ENCODE measurements at regions not wholly inside any gene's neighbourhood (a gene's known extent, or its start where the extent isn't known, plus 50 kb on each side); places are given as distances from the start of the nearest gene placed in this dataset.

DNA sequence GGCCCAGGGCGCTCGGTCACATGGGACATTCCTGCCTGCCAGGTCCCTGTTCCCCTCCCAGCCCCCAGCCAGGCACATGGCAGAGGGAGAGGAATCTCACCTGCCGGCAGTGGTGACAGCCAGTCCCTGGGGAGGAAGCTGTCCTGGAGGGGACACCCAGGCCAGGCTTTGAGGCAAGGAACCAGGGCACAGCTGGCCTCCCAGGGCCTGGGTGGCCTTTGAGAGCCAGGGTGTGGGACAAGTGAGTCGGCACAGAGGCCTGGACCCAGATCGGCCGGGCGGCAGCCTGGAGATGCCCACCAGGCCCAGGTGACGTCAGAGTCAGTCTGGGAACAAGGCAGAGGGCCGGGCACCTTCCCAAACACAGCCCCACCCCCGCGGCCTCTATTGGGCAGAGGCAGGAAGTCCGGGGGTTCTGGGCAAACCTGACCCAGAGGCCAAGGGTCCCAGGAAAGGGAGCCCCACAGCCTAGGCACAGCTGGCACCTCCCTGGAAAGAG is 65.0 kb upstream of the CFAP46 start:
- no peak for DNase-seq (ENCODE audit: extremely low read depth, low read depth)

DNA sequence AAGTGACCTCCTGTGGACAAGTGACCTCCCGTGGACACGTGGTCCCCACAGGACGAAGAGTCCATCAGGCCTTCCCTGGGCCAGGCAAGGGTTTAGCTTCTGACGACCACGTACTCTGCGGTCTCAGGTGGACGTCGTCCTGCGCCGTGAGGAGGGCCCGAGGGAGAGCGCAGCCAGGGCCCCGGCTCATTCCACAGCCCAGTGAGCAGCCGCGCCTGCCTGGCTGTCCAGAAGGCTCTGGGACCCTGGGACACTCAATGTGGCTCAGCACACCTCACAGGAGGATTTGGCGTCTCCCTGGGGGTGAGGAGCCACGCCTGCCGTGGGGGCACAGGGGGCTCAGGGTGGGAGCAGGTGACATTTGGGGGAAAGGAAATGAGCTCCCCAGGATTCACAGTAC is 64.4 kb upstream of the CFAP46 start:
- DNase-seq (ENCODE audit: extremely low read depth, low read depth): no peak

DNA sequence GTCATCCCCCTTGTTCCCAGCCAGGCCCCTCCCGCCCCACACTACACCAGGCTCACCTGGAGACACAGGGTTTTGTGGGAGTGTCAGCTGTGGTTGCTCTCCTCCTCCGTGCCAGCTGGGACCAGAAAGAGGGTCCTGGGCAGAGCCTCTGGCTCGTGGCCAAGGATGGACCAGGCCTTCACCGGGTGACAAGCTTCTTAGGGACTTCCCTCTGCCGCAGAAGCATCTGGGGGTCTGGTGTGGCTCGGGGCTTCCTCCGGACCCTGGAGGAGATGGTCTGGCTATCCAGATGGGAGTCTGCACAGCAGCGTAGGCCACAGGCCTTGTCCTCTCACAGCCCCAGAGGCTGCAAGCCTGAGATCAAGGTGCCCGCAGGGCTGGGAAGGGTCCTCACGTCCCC is 63.8 kb upstream of the CFAP46 start:
- no peak for DNase-seq (ENCODE audit: extremely low read depth, low read depth)

DNA sequence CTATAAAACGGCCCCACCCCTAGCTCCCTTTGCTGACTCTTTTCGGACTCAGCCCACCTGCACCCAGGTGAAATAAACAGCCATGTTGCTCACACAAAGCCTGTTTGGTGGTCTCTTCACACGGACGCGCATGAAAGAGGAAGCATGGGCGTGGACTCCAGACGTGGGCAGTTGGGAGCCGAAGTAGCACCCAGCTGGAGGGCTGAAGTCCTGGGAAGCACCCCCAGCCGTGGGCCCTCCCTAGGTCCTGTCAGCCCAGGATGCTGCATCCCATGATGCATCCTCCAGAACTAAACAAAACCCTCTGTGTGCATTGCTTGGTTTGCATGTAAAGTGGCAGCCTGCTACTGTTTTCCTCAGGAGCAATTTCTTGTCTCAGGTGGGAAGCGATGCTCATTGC is 62.1 kb upstream of the CFAP46 start:
- no peak for DNase-seq (ENCODE audit: extremely low read depth, low read depth)

DNA sequence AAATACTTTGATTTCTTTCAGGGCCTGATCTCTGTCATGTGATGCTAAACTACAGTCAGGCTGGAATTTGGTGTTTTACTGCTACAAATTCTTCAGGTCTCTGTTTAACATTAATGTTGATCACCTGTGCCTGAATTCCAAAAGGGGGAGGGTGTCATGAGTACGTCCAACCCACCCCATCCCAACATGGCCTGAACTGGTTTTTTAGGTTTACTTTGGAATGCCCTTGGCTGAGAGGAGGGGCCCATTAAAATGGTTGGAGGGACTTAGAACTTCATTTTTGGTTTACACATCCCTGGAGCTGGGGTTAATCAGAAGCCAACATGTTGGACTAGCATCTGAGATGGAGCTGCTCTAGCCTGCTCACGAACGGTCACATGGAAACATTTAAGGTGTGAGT is 60.8 kb upstream of the CFAP46 start:
- no peak for DNase-seq (ENCODE audit: extremely low read depth, low read depth)

DNA sequence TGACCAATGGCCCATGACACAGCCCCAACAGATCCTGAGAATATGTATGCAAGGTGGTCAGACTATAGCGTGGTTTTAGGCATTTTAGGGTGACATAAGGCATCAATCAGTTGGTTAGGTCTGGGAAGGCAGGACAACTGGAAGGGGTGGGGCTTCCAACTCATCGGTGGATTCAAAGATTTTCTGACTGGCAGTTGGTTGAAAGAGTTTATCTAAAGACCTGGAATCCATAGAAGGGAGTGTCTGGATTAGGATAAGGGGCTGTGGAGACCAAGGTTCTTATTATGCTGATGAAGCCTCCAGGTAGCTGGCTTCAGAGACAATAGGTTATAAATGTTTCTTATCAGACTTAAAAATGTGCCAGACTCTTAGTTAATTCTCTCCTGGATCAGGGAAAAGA is 60.3 kb upstream of the CFAP46 start:
- DNase-seq (ENCODE audit: extremely low read depth, low read depth): no peak

DNA sequence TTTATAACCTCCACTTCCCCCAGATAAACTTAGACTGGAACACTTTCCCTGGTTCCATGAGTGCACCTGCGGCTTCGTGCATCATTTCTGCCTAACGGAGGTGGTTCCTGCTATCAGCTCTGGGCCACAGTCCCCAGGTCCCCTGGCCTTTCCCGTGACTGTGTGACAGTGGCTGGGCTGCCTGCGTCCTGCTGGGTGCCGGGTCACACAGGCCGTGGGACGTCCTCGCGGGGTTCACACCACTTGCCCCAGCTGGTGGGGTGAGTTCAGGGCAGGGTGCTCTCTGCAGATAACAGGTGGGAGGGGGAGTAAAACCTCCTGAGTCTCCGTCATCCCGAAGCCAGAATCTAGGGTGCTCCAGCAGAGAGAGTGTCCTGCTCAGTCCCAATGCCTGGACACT is 58.7 kb upstream of the CFAP46 start:
- no peak for DNase-seq (ENCODE audit: extremely low read depth, low read depth)

DNA sequence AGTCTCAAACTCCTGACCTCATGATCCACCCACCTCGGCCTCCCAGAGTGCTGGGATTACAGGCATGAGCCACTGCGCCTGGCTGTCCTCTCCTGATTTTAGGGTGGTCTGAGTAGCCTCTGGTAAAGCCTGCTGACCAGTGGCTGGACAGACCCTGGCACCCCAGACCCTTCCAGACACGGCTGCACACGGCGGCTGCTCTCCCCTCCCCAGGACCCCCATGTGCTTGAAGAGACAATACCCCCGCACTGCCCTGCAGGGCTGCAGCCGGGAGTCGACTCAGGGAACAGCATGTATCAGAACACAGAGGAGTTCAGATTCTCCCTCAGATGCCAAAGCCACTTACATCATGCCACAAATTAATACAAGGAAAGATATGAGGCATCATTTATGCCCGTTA is 58.3 kb upstream of the CFAP46 start:
- DNase-seq (ENCODE audit: extremely low read depth, low read depth): no peak

DNA sequence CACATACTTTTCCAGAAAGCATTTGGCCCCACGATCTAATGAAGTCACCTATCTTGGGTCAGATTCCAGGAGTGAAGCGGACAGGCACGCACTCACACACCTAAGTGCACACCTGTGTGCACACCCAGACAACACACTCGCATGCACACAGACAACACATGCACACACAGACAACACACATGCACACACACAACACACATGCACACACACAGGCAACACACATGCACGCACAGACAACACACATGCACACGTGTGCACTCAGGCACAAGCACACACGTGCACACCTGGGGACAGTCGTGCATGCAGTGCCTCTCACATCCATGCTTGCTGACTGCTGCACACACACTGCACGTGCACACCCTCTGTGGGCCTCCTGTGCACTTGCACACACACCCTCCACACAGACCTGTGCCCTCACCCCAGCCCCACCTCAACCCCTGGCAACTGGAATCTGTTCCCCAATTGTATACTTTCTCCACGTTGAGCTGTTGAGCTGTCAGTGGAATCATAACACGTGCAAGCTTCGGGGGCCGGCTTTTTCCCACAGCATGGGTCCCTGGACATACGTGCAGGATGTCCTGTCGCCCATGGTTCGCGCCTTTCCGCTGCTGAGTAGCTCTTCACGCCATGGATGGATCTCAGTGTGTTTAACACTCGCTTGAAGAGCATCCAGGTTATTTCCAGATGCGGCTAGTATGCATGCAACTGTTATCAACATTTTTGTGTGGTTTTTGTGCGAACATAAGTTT is 55.3 kb upstream of the CFAP46 start:
- DNase-seq (ENCODE audit: extremely low read depth, low read depth): no peak

DNA sequence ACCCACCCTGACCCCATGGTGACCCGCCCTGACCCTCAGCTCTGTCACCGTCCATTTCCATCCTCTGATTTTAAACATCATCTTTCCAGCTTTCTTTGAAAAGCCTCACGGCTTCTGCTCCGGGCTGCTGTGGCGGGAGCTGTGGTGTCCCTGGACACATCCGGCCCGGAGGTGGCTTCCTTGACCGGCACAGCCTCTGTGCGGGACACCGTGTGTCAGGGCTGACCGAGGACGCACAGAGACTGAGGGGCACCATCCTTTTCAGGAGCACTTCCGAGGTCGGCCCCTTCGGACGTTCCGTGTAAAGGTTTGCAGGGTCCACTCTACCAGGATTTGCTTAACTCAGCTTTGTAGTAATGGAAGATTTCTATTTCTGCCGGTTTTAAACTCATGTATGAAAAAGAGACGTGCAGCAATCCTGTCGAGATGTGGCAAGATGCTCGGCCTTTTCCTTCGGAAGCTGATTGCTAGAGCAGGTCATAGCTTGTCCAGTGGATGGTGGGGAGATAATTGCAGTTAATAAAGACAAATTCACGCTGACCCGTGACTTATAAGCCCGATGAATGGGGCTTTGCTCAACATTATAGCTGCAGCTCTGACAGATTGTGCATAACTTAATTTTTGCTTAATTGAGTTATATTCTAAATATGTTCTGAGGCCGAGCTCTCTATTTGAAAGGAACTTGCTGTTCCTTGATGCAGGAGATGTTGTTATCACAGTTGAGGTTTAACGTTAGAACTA is 54.4 kb upstream of the CFAP46 start:
- no peak for DNase-seq (ENCODE audit: extremely low read depth, low read depth)

DNA sequence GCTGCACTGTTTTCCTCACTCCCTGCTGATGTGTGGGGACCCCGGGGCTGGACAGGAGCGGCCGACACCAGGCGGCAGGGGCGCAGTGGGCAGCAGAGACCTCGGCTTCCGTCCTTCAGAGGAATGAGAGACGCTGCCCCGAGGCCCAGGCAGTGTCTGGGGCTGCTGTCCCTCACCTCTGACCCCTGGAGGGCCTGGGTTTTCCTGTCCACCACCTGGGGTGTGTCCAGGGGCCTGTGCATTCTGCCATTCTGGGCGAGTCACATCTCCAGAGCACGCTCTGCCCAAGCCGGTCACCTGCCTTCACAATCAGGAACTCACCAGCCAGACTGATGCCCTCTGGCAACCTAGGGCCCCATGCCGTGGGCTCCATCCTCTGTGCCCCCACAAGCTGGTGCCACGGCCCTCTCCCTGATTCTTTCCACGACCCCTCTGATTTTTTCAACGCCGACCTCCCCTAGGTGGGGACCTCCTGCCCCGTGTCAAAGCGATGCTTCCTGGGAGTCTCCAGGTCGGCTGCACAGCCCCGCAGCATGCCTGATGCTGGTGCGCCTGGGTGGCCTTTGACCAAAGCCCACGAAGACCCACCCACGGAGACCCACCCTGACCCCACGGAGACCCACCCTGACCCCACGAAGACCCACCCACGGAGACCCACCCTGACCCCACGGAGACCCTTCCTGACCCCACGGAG is 53.7 kb upstream of the CFAP46 start:
- no peak for DNase-seq (ENCODE audit: extremely low read depth, low read depth)

DNA sequence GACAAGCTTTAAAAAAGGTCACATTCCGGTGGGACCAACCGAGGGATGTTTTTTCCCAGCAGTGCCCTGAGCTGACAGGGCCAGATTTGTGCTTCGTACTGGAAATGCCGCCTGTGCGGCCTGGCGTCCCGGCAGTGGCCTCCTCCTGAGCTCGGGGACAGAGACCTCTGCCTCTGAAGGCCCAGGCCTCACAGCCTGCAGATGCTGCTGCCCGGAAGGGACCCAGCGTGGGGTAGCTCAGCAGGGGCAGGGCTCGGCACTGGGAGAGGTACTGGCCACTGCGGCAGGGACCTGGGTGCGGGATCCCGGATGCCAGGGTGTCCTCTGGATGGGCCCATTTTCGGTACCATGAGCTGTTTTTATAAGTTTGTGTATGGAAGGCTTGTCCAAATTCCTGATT is 52.4 kb upstream of the CFAP46 start:
- no peak for DNase-seq (ENCODE audit: extremely low read depth, low read depth)

DNA sequence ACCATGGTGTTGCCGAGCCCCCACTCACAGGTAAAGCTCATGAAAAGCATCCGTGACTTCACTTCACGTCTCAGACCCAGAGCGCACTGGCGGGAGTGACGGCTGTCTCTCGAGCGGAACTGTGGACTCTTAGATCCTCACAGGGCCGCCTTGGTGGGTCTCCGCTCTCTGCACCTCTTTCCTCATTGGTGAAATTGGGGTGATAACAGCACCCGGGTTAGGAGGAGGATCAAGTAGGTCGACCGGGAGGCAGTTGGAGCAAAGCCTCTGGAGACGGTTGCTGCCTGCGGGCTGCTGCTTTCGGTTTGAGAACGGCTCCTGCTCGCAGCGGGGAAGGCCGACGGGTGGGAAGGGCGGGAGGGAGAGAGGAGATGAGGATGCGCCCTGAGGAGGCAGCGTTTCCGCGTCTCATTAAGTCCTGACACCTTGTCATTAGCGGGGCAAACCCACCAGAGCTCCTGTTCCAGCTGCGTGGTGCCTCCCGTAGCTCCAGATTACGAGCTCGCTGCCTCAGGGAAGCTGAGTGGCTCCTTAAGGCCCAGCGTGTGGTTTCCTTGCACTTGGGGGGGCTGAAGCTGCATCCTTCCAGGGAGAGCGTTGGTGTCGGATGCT is 51.9 kb upstream of the CFAP46 start:
- no peak for DNase-seq (ENCODE audit: extremely low read depth, low read depth)

DNA sequence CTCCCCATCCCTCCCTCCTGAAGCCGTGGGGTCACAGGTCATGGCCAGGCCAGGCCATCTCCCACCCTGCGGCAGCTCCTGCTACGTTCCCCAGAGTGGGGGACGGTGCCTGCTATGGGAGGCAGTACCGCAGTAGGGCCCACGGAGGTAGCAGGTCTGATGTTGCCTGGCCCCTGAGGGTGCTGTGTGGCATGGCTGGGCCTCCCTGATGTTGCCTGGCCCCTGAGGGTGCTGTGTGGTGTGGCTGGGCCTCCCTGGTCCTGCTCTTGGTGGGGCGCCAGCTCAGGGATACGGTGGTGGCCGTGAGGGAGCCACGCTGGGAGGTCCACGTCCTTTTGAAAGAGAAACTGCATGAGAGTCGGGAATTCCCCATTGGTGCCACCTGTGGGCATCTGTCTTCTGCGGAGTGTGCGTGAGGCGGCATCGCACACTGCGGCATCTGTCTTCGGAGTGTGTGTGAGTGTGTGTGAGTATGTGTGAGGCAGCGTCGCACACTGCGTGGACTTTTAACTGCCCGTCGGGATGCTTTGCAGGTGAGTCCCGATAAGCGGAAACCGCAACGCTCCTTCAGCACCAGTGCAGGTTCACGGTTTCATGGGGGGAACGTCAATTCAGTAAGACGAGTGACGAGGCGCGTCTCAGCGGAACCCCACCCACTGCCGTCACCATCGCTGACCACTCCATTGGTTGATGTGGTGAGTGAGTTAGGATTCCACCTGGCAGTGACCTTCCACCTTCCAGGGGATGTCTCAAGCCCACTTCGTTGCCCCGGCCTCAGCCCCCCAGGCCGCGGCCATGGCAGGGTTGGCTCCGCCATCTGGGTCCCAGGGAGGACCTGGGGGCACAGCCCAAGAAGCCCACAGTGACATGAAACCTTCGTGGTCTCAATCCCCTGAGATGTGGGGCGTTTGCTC is 51.2 kb upstream of the CFAP46 start:
- no peak for DNase-seq (ENCODE audit: extremely low read depth, low read depth)

DNA sequence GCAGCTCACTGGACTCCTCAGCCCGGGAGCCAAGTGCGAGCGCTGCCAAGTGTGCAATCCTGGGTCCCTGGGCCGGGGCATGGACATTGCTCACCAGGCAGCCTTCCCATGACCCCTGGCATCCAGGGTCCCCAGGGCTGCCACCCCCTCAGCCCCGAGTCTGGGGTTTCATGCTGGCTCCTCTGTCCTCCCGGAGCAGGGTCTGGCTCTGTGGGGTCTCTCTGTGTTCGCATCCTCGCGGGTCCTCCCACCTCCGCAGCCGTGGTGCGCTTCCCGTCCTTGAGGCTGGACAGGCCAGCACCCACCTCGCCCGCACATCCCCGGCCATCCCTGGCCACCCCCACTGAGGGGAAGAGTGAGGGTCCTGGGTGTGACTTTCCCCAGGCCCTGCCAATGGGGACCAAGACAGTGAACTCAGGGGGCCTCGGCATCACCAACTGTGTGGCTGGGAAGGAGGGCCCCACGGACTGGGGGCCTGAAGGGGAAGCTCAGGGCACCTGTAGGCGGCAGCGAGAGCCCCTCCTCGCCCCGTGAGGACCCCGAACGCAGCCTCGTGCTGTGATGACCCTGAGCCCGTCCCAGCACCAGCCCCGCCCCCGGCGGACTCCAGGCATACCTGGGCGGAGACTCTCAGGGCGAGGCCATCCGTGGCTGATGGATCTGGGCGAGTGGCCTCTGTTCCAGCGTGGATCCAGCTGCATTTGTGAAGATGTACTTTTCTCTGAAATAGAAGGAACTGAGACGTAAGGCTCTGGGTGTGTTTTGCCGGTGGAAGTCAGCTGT is 50.3 kb upstream of the CFAP46 start:
- no peak for DNase-seq (ENCODE audit: extremely low read depth, low read depth)
